H1 (cell line): ENCODE measurements at regions not wholly inside any gene's neighbourhood (a gene's known extent, or its start where the extent isn't known, plus 50 kb on each side); places are given as distances from the start of the nearest gene placed in this dataset.

ENCODE experiments used
- ATF3 ChIP-seq: IDR thresholded peaks from 2 replicates; pipeline ENCODE4 v1.6.1; 2011; ENCODE audit warnings: low read depth, mild to moderate bottlenecking, low read length; ENCODE audit not compliant: insufficient read depth
- CEBPB ChIP-seq: IDR thresholded peaks from 2 replicates; pipeline ENCODE4 v1.6.1; 2012; ENCODE audit warnings: low read depth, low read length
- CREB1 ChIP-seq: IDR thresholded peaks from 2 replicates; pipeline ENCODE4 v1.6.1; 2012; ENCODE audit warnings: inconsistent platforms
- CTCF ChIP-seq, 3 experiments: IDR thresholded peaks; 1 replicate in 2 of 3; 2 replicates in 1 of 3; pipeline versions ENCODE4 v1.5.1 to v1.6.1; 2011; ENCODE audit warnings: low read length in 3 of 3, mild to moderate bottlenecking in 3 of 3, inconsistent platforms in 2 of 3, low read depth in 1 of 3, moderate library complexity in 1 of 3; ENCODE audit not compliant: insufficient read depth in 1 of 3; ENCODE audit errors: control extremely low read depth in 1 of 3
- EP300 ChIP-seq, 2 experiments: IDR thresholded peaks; 1 replicate in 1 of 2; 2 replicates in 1 of 2; pipeline ENCODE4 v1.6.1; 2011 to 2012; ENCODE audit warnings: low read depth in 2 of 2, low read length in 2 of 2, mild to moderate bottlenecking in 2 of 2, borderline replicate concordance in 1 of 2, inconsistent platforms in 1 of 2, moderate library complexity in 1 of 2
- GABPA ChIP-seq: IDR thresholded peaks from 2 replicates; pipeline ENCODE4 v1.6.1; 2011; ENCODE audit warnings: mild to moderate bottlenecking, low read length, moderate library complexity, borderline replicate concordance; ENCODE audit not compliant: insufficient read depth
- POLR2A ChIP-seq, 2 experiments: IDR thresholded peaks; 1 replicate in 1 of 2; 2 replicates in 1 of 2; pipeline ENCODE4 v1.6.1; 2011; ENCODE audit warnings: low read depth in 2 of 2, low read length in 2 of 2, mild to moderate bottlenecking in 2 of 2; ENCODE audit errors: control extremely low read depth in 1 of 2
- POLR2AphosphoS5 ChIP-seq: IDR thresholded peaks from 2 replicates; pipeline ENCODE4 v1.6.1; 2011; ENCODE audit warnings: low read depth, low read length
- RAD21 ChIP-seq, 2 experiments: IDR thresholded peaks in 1 of 2; conservative IDR thresholded peaks in 1 of 2; 2 replicates each; pipeline ENCODE4 v1.6.1; 2011; ENCODE audit warnings: low read depth in 2 of 2, low read length in 2 of 2, improper control_type of control experiment in 1 of 2, inconsistent platforms in 1 of 2, mild to moderate bottlenecking in 1 of 2, moderate library complexity in 1 of 2
- SRF ChIP-seq: IDR thresholded peaks from 2 replicates; pipeline ENCODE4 v1.6.1; 2011; ENCODE audit warnings: mild to moderate bottlenecking, low read depth, low read length, moderate library complexity
- SUZ12 ChIP-seq: fragments of 200-600 bp; sonication (generic); IDR thresholded peaks from 2 replicates; pipeline ENCODE4 v1.6.1; 2012; ENCODE audit warnings: mild to moderate bottlenecking, inconsistent platforms, low read length, moderate library complexity, mixed read lengths
- YY1 ChIP-seq: IDR thresholded peaks from 2 replicates; pipeline ENCODE4 v1.6.1; 2011; ENCODE audit warnings: low read depth, mild to moderate bottlenecking, low read length

- no peak for TF ChIP-seq SRF
- no peak for TF ChIP-seq POLR2AphosphoS5
- TF ChIP-seq POLR2A (IDR thresholded peaks at IDR 0.05; ENCODE audit: control extremely low read depth in 1 of 2, low read depth in 2 of 2, low read length in 2 of 2), result no peak
- TF ChIP-seq SUZ12, result no peak
- no peak for TF ChIP-seq EP300 (IDR thresholded peaks at IDR 0.05; ENCODE audit: borderline replicate concordance in 1 of 2, low read depth in 2 of 2, low read length in 2 of 2)
- TF ChIP-seq ATF3, result no peak
- no peak for TF ChIP-seq CTCF (IDR thresholded peaks at IDR 0.05; ENCODE audit: control extremely low read depth in 1 of 3, insufficient read depth in 1 of 3, low read depth in 1 of 3, low read length in 3 of 3)
- TF ChIP-seq CREB1, result no peak
- TF ChIP-seq RAD21 (IDR thresholded peaks at IDR 0.05 in 1 of 2, conservative IDR thresholded peaks at IDR 0.05 in 1 of 2; ENCODE audit: low read depth in 2 of 2, low read length in 2 of 2), result no peak
- TF ChIP-seq GABPA, result no peak
- TF ChIP-seq CEBPB, result no peak
- TF ChIP-seq YY1, result no peak
Measured at GRCh38 chr2:198611201-198611600, 806.8 kb downstream of the PLCL1 start.
